Spleen (tissue), 7 donors: ENCODE measurements at regions not wholly inside any gene's neighbourhood (a gene's known extent, or its start where the extent isn't known, plus 50 kb on each side); places are given as distances from the start of the nearest gene placed in this dataset.

Experiments used
- POLR2A ChIP-seq, 3 donors: fragments of 450-650 bp; IDR thresholded peaks; one replicate each; pipeline ENCODE4 v1.5.1; 2017; ENCODE audit warnings: antibody characterized with exemption in 3 of 3, mild to moderate bottlenecking in 1 of 3
- TF ChIP-seq, protein P1 (sequence below), 11 experiments: fragments of 200-600 bp in 7 of 11; fragments of 450-650 bp in 4 of 11; sonication (generic) in 4 of 11; IDR thresholded peaks in 8 of 11; conservative IDR thresholded peaks in 3 of 11; 1 replicate in 7 of 11; 2 replicates in 4 of 11; pipeline versions ENCODE4 v1.4.0 to v1.8.0; 2016 to 2021; ENCODE audit warnings: antibody characterized with exemption in 11 of 11, inconsistent platforms in 4 of 11, mild to moderate bottlenecking in 1 of 11
- donor health status: DM: no; HTN: no; CAD: no; lungs with moderate emphysema.
- donor health status: DM: no; HTN: no; CAD: no.
- donor health status: DM: no; HTN: no; CAD: no.

DNA sequence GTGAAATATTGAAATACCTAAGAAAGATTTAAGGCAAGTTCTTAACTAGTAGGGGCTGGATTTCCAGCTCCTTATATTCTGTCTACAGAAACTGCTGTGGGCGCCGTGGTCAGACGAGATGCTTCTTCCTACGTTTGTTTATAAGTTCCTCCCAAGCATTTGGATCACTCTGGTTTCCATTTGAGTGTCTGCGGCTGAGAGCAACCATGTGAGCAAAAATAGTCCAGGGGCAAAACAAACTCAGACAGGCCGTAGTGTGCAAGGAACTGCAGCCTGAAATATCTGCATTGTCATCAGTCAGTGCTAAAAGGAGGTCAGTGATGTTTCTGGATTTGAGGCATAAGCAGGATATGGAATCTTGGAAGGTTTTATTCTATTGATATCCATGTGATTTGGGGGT is 485.9 kb upstream of the JAG1 start:
- TF ChIP-seq, protein P1, sequence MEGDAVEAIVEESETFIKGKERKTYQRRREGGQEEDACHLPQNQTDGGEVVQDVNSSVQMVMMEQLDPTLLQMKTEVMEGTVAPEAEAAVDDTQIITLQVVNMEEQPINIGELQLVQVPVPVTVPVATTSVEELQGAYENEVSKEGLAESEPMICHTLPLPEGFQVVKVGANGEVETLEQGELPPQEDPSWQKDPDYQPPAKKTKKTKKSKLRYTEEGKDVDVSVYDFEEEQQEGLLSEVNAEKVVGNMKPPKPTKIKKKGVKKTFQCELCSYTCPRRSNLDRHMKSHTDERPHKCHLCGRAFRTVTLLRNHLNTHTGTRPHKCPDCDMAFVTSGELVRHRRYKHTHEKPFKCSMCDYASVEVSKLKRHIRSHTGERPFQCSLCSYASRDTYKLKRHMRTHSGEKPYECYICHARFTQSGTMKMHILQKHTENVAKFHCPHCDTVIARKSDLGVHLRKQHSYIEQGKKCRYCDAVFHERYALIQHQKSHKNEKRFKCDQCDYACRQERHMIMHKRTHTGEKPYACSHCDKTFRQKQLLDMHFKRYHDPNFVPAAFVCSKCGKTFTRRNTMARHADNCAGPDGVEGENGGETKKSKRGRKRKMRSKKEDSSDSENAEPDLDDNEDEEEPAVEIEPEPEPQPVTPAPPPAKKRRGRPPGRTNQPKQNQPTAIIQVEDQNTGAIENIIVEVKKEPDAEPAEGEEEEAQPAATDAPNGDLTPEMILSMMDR (IDR thresholded peaks at IDR 0.05 in 8 of 11, conservative IDR thresholded peaks at IDR 0.05 in 3 of 11) = no peak
- TF ChIP-seq POLR2A (IDR thresholded peaks at IDR 0.05) = no peak
